Activated CD4-positive, alpha-beta T cell treated with anti-CD3 and anti-CD28 coated beads, Interleukin-2, Interleukin-4, amounts not matched to agents 100 ng/mL and 50 ng/mL, durations not matched to agents 16 hours and 8 hours (primary cell): ENCODE measurements at regions not wholly inside any gene's neighbourhood (a gene's known extent, or its start where the extent isn't known, plus 50 kb on each side); places are given as distances from the start of the nearest gene placed in this dataset.

ENCODE experiments used
- DNase-seq: peaks from one replicate; pipeline ENCODE4 v3.0.0-alpha.2; 2020; ENCODE audit warnings: low spot score

DNA sequence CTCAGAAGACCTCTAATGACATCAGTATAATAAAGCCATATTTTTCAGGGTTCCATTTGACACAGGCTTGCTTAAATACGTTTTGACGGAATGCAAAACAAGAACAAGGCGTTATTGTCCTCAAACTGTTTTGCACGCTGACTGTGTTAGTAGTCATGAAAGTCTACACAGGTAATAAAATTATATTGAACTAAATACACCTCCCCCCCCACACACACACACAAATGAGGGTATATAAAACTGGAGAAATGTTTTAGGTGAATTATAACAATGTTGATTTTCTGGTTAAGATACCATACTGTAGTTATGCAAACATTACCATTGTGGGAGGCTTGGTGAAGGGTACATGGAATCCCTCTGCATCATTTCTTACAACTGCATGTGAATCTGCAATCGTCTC, 257.1 kb upstream of the ARRDC4 start:
- DNase-seq: no peak

- no peak for DNase-seq
Measured at GRCh38 chr15:97706059-97706458, 254.4 kb upstream of the ARRDC4 start.

- DNase-seq: no peak
Measured at GRCh38 chr15:97708252-97708651, 252.3 kb upstream of the ARRDC4 start.

DNA sequence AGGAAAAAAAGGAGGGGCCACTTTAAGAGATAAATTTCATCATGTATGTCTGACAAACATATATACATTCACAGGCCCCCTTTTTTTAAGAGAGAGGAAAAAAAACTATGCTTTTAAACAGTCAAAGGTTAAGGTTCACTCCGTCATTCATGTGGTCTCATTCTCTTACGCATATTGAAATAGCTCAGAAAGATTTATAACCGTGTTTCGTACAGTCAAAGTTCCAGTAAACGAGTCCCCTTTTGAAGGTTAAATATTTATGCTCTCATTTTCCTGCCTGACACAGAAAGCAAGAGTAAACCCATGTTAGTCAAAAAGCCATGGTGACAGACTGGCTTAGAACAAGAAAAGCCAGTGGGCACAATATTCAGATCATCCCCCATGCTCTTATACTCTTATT, 248.0 kb upstream of the ARRDC4 start:
- DNase-seq: no peak

DNA sequence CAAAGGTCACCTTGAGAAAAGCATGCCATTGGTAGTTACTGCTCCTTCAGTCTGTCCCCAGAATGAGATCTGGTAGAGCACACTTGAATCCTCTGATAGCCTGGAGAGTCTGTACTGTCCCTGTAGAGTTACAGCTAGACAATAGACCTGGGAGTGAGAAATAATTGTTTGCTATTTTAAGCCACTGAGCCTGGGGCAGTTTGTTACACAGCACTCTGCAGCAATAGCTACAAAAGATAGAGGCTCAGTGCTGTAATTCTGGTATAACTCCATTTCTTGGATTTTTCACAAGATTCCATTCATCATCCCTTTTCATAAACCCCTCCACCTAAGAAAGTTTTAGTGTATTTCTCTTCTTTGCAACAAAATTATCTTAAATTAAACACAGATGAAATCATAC, 242.7 kb upstream of the ARRDC4 start:
- no peak for DNase-seq

DNA sequence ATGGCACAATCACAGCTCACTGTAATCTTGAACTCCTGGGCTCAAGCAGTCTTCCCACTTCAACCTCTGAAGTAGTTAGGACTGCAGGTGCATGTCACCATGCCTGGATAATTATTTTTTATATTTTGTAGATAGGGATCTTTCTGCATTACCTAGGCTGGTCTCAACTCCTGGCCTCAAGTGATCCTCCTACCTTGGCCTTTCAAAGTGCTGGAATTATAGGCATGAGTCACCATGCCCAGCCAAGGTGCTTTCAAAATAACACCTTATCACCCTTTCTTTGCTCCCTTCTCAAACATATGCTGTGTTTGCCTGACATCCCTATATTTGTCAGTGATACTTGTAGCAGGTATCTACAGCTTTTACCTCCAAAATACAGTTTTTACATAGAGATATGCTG, 242.0 kb upstream of the ARRDC4 start:
- DNase-seq: no peak

- no peak for DNase-seq
Measured at GRCh38 chr15:97728791-97729190, 231.7 kb upstream of the ARRDC4 start.

GRCh38 chr15:97729270-97729669, 231.2 kb upstream of the ARRDC4 start:
- no peak for DNase-seq

GRCh38 chr15:97730315-97730714, 230.2 kb upstream of the ARRDC4 start:
- no peak for DNase-seq

- no peak for DNase-seq
Measured at GRCh38 chr15:97731859-97732258, 228.6 kb upstream of the ARRDC4 start.

DNA sequence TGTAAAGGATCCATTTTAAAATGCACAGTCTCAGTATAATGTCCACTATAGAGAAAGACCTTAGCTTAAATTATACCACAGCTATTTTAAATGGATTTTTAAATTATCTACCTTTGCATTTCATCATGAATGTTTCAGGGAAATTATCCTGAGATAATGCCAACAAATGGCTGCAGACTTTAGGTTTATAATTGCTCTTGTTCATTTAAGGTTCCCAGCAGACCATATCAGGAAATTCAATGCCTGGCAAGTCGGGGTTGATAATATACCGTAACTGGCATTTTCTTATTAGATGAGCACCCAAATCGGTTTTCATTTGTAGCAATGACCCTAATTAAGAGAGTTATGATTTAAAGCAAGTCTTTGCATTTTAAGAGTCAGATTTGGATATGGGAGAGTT, 227.1 kb upstream of the ARRDC4 start:
- no peak for DNase-seq

GRCh38 chr15:97736748-97737147, 223.8 kb upstream of the ARRDC4 start:
- DNase-seq: no peak

DNA sequence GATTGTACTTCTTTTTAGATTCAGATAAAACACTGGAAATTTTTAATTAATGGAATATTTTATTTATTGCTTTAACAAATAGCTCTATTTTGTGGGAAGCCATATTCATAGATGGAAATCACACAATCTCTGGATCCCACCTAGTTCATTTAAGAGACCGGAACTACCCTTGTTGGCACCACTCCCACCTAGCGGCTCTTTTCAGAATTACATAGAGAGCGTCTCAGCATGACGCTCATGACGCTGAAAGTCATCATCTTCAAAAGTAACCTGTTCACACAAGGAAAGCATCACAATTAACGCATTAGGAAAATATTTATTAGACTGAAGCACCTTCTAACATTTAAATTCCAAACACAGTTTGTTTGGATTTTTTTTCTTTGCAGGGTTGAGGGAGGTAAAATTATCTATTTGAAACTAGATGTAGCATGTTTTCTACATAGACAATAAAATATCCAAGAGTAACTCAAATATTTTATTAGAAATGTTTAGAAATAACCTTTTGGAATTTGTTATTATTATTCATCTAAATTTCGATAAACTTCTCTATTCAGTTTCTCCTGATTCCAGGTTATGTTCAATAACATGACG, 214.9 kb upstream of the ARRDC4 start:
- DNase-seq: peak; percentile 42

DNA sequence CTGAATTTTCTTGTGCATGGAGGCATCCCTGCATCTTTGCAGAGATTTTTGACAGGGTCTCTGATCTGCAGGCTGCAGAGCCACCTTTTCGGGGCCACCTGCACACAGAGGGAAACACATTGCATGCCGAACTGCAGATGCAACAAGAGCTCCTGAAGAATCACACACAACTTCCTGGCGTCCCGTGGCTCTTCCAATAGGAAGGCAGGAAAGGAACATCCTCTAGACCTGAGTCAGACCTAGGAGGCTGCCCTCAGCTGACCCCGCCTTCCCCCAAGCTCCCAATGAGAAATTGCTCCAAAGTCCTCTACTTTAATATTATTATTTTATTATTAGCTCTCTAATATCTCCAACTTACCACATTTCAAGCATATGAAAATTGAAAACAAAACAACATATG, 213.2 kb upstream of the ARRDC4 start:
- no peak for DNase-seq

DNA sequence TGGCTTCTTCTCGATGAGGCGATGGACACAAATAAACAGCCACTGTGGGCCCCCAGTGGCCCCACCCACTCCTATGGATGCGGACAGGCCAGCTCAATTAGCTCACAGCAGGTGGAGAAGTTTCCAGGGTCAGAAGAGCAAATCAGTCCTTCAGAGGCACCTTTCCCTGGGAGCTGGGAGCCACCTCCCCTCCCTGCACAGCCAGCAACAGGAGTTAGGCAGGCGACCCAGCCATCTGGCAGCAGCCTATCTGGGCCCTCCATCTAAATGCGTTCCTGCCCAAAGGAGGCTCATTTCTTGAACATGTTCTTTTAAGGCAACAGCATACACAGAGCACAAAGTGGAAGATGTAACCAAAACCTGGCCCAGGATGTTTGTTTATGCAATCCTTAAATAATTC, 211.9 kb upstream of the ARRDC4 start:
- no peak for DNase-seq

GRCh38 chr15:97750060-97750459, 210.4 kb upstream of the ARRDC4 start:
- no peak for DNase-seq

GRCh38 chr15:97755726-97756125, 204.8 kb upstream of the ARRDC4 start:
- no peak for DNase-seq

- DNase-seq: no peak
Measured at GRCh38 chr15:97759363-97759762, 201.1 kb upstream of the ARRDC4 start.

DNA sequence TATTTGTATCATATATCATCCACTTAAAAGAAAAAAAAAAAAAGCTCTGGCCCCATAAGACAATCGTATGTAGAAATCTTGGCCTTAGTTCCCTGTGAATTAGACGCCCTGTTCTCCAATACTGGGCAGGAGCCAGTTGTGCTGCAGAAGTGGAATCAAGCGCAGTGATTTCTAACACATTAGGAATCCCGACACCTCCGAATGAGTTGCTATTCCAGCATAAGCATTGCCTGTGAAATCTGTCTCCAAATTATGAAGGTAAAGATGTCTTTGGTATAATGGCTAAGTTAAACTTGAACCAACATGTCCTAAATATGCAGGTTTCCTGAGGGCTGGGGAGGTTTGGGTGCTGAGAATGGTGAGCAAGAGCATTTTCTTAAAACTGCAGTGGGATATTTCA, 199.4 kb upstream of the ARRDC4 start:
- no peak for DNase-seq

- DNase-seq: no peak
Measured at GRCh38 chr15:97783240-97783639, 177.3 kb upstream of the ARRDC4 start.

- DNase-seq: no peak
Measured at GRCh38 chr15:97786741-97787140, 173.8 kb upstream of the ARRDC4 start.

DNA sequence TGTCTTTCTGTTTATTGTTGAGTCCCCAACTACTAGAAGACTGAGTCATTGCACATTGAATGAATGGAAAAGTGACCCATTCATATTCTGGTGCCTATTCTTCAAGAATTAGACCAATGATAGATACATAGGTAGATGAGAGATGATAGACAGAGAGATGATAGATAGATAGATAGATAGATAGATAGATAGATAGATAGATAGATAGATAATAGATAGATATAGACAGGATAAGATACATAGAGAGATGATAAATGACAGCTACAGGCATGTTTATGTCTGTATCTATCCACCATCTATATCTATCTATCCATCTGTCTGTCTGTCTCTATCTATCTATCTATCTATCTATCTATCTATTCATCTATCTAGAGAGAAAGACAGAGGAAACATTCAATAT, 170.3 kb upstream of the ARRDC4 start:
- no peak for DNase-seq

DNA sequence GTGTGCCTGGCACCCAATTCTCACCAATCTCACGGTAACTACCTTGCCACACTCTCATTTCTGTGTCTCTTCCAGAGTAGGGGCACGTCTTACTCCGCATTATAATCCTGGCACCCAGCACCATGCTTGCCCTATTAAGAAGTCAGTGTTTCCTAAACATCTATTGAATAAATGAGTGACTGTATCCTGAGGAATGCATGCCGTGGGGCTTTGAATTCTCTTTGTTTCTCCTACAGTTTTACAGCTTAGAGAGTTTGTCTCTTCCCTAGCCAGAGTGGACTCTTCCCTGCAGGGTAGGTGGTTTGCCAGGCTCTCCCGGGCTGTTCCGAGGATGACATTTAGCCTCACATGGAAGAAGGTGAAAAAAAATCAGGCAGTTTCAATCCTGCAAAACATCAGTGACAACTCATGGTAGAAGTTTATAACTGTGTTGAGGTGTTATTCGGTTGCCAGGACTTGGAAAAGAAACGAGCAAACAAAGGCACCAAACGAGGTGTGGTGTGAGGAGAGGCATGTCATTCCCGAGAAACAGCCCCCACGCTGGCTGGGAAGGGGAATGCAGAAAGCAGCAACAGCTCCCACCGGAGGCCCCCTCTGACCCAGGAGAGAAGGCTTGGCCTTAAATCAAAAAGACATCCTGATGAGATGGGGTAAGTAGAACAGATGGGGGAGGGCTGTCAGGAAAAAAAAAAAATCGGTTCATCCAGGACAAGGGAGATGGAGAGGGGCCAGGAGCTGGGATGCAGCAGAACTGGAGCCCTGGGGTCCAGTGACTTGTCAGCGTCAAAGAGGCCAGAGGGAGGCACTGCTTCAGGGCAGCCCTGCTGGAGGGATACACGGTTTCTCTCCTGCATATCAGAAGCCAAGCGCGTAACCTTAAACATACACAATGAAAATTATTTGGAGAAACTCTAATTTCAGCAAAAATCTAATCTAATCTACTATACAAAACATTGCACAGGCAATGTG, 168.4 kb upstream of the ARRDC4 start:
- DNase-seq: no peak

GRCh38 chr15:97804950-97805349, 155.6 kb upstream of the ARRDC4 start:
- no peak for DNase-seq
